Psoas muscle (tissue), 7 donors: ENCODE measurements at regions not wholly inside any gene's neighbourhood (a gene's known extent, or its start where the extent isn't known, plus 50 kb on each side); places are given as distances from the start of the nearest gene placed in this dataset.

Experiments
- ATAC-seq, 4 donors: fragments of 200-7000 bp; cut with Tn5 transposase; one replicate each; pipeline ENCODE4 v1.9.1; 2020; ENCODE audit warnings: moderate library complexity in 3 of 4, mild to moderate bottlenecking in 2 of 4
- DNase-seq, 2 donors: peaks; one replicate each; pipeline ENCODE4 v3.0.0-alpha.2; 2020
- H3K27ac ChIP-seq: fragments of 200-600 bp; one replicate; pipeline ENCODE4 v1.8.0; 2022
- H3K27me3 ChIP-seq, 3 donors: fragments of 200-600 bp in 1 of 3; one replicate each; pipeline versions ENCODE4 v1.6.1 to v1.8.0; 2013 to 2022; ENCODE audit warnings: low read length in 2 of 3, mild to moderate bottlenecking in 2 of 3, moderate library complexity in 1 of 3; ENCODE audit not compliant: insufficient read depth in 3 of 3
- H3K36me3 ChIP-seq, 2 donors: fragments of 200-600 bp in 1 of 2; one replicate each; pipeline versions ENCODE4 v1.6.1 to v1.8.0; 2013 to 2022; ENCODE audit warnings: low read depth in 1 of 2, mild to moderate bottlenecking in 1 of 2, moderate library complexity in 1 of 2; ENCODE audit not compliant: insufficient read depth in 1 of 2
- H3K4me1 ChIP-seq: fragments of 200-600 bp; one replicate; pipeline ENCODE4 v1.8.0; 2022
- H3K4me3 ChIP-seq: fragments of 200-600 bp; one replicate; pipeline ENCODE4 v1.8.0; 2022; ENCODE audit warnings: mild to moderate bottlenecking
- H3K9me3 ChIP-seq: fragments of 200-600 bp; one replicate; pipeline ENCODE4 v1.8.0; 2022
- CTCF ChIP-seq: fragments of 200-600 bp; IDR thresholded peaks from one replicate; pipeline ENCODE4 v1.8.0; 2022; ENCODE audit warnings: antibody characterized with exemption
- WGBS, 3 donors: extraction: QIAGEN DNeasy Blood & Tissue Kit; methylation state at CpG; one replicate each; pipeline versions ENCODE4 v1.1.6 to v1.1.7; 2013; 5-methylcytosine and 5-hydroxymethylcytosine counted together
- intact Hi-C, 2 donors: fragments of 100-400 bp; cut with DNase I; formaldehyde crosslinking; loops; one replicate each; pipeline versions ENCODE4 v1.11.0 to v1.14.2; 2022
- donor health status: healthy with polysubstance abuse.
- donor health status: DM: no; HTN: no; CAD: no; lungs with moderate emphysema.
- donor health status: Bipolar disorder and iron deficiency.
- donor health status: healthy.
- donor health status: DM: yes; HTN: yes; CAD: no.
- donor health status: DM: no; HTN: no; CAD: no.
- donor health status: DM: yes; HTN: yes; CAD: no.

- H3K27me3 ChIP-seq = no peaks in the 10 kb centered on the region
- TF ChIP-seq CTCF = no peak
- no peaks in the 10 kb centered on the region for H3K36me3 ChIP-seq
- H3K9me3 ChIP-seq = no peaks in the 10 kb centered on the region
- ATAC-seq (no peak), DNase-seq (no peak)
- no peaks in the 10 kb centered on the region for H3K4me1 ChIP-seq
- 73 to 77% (median 76%) methylated on average over 7 of the region's 7 CpGs for WGBS, 3 donors
- intact Hi-C loops = no loop called here
- H3K27ac ChIP-seq = no peak overlapping the region
- H3K4me3 ChIP-seq = no peak overlapping the region
These were observed 460.0 kb downstream of the PSAT1 start for GRCh38 chr9:78756813-78757510.

GRCh38 chr9:78763424-78763823, 466.5 kb downstream of the PSAT1 start:
- intact Hi-C loops = no loop called here
- Histone ChIP-seq H3K27me3 (no peaks in the 10 kb centered on the region), H3K4me1 (no peaks in the 10 kb centered on the region), H3K9me3 (no peaks in the 10 kb centered on the region), H3K36me3 (no peaks in the 10 kb centered on the region), H3K4me3 (no peak overlapping the region), H3K27ac (no peak overlapping the region)
- ATAC-seq = no peak
- TF ChIP-seq CTCF = no peak
- WGBS, 3 donors = 97 to 99% (median 97%) methylated on average over 4 of the region's 4 CpGs
- DNase-seq = no peak

DNA sequence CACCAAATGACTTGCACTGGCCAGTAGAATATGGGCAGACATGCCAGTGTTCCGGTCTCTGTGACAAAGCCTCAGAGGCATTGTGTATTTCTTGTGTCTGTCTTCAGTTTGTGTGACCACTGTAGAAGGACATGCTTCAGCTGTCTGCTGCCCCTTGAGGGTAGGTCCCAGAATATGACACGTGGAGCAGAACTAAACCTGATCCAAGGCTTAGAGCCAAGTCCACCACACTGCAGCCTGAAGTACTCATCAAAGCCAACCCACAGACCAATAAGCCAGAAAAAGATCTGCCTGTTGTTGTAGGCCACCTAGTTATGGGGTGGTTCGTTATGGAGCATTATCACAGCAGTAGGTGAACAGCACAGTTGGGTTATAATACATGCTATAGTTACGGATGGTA, 468.9 kb downstream of the PSAT1 start:
- Histone ChIP-seq H3K4me1 (no peaks in the 10 kb centered on the region), H3K27ac (no peak overlapping the region), H3K4me3 (no peak overlapping the region), H3K9me3 (no peaks in the 10 kb centered on the region), H3K36me3 (no peaks in the 10 kb centered on the region), H3K27me3 (no peaks in the 10 kb centered on the region)
- TF ChIP-seq CTCF = no peak
- no peak for ATAC-seq
- 59 to 82% (median 67%) methylated on average over 4 of the region's 4 CpGs for WGBS, 3 donors
- intact Hi-C loops = no loop called here
- DNase-seq = no peak

DNA sequence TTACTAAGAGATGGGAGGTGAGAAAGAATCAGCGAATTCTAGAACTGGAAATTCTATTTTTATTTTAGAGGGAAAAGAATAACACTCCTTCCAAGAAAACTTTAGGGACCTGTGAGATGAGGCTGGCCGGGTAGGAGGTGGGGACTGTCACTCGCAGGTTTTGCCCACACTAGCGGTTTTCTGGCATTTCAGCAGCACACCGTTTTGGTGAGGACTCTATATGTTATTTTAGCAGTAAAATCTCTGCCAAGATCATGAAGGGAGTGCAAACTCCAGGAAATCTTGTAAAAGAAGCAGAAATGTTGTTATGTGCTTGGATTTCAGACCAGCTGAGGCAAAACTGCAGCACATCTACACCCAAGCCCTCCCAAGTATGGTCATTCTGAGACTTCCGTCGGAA, 470.6 kb downstream of the PSAT1 start:
- DNase-seq (no peak), ATAC-seq (no peak)
- WGBS, 3 donors = 73 to 79% (median 78%) methylated on average over 7 of the region's 7 CpGs
- no peaks in the 10 kb centered on the region for H3K9me3 ChIP-seq
- TF ChIP-seq CTCF = no peak
- no peaks in the 10 kb centered on the region for H3K27me3 ChIP-seq
- intact Hi-C loops = no loop called here
- no peaks in the 10 kb centered on the region for H3K4me1 ChIP-seq
- no peaks in the 10 kb centered on the region for H3K36me3 ChIP-seq
- no peak overlapping the region for H3K4me3 ChIP-seq
- no peak overlapping the region for H3K27ac ChIP-seq

GRCh38 chr9:78769690-78770089, 472.8 kb downstream of the PSAT1 start:
- TF ChIP-seq CTCF = no peak
- no peak overlapping the region for H3K27ac ChIP-seq
- no peaks in the 10 kb centered on the region for H3K36me3 ChIP-seq
- WGBS, 3 donors = 76 to 91% (median 79%) methylated on average over 2 of the region's 2 CpGs
- H3K9me3 ChIP-seq = no peaks in the 10 kb centered on the region
- intact Hi-C loops = no loop called here
- no peaks in the 10 kb centered on the region for H3K4me1 ChIP-seq
- no peak overlapping the region for H3K4me3 ChIP-seq
- H3K27me3 ChIP-seq = no peaks in the 10 kb centered on the region
- DNase-seq = no peak
- no peak for ATAC-seq
